WTC11 (cell line): ENCODE measurements at regions not wholly inside any gene's neighbourhood (a gene's known extent, or its start where the extent isn't known, plus 50 kb on each side); places are given as distances from the start of the nearest gene placed in this dataset.

ENCODE experiments used
- ATAC-seq: fragments of 200-7000 bp; cut with Tn5 transposase; 2 replicates; pipeline ENCODE4 v1.10.0; 2021; ENCODE audit warnings: mild to moderate bottlenecking, moderate library complexity
- CTCF ChIA-PET: fragments of 300-600 bp; sonication (Branson Sonifier 250); formaldehyde crosslinking; loops from one replicate; lab custom pipeline; 2021; ENCODE audit warnings: antibody characterized with exemption; lab: Charles Lee
- POLR2A ChIA-PET: fragments of 350-600 bp; sonication (Branson Sonifier 250); formaldehyde crosslinking; loops from one replicate; lab custom pipeline; 2021; ENCODE audit warnings: antibody characterized with exemption; lab: Charles Lee
- DNase-seq: peaks from one replicate; pipeline ENCODE4 v3.0.0; 2021; ENCODE audit warnings: low spot score
- H3K27ac Mint-ChIP-seq: 2 replicates; pipeline ENCODE4 v1.8.0; 2021; ENCODE audit warnings: mixed read lengths
- H3K27me3 Mint-ChIP-seq: 2 replicates; pipeline ENCODE4 v1.8.0; 2021; ENCODE audit warnings: low read depth, mild to moderate bottlenecking, moderate library complexity, mixed read lengths
- H3K36me3 Mint-ChIP-seq: 2 replicates; pipeline ENCODE4 v1.8.0; 2021; ENCODE audit warnings: mixed read lengths
- H3K4me1 Mint-ChIP-seq: 2 replicates; pipeline ENCODE4 v1.8.0; 2022; ENCODE audit warnings: mixed read lengths
- H3K4me3 Mint-ChIP-seq: 2 replicates; pipeline ENCODE4 v1.8.0; 2021; ENCODE audit warnings: mild to moderate bottlenecking, moderate library complexity, mixed read lengths
- H3K9me3 Mint-ChIP-seq: 2 replicates; pipeline ENCODE4 v1.8.0; 2021; ENCODE audit warnings: mixed read lengths
- ATF2 ChIP-seq: sonication (generic); formaldehyde crosslinking; IDR thresholded peaks from 2 replicates; pipeline ENCODE4 v1.8.1; 2022; ENCODE audit warnings: low read depth, missing genetic modification reagents, borderline replicate concordance
- CREB1 ChIP-seq: sonication (generic); formaldehyde crosslinking; IDR thresholded peaks from 2 replicates; pipeline ENCODE4 v1.8.0; 2023; ENCODE audit warnings: mild to moderate bottlenecking, missing genetic modification reagents
- ESRRA ChIP-seq: sonication (generic); formaldehyde crosslinking; IDR thresholded peaks from 2 replicates; pipeline ENCODE4 v1.8.1; 2022; ENCODE audit warnings: mild to moderate bottlenecking, missing genetic modification reagents, borderline replicate concordance
- ETV6 ChIP-seq: sonication (generic); formaldehyde crosslinking; IDR thresholded peaks from 2 replicates; pipeline ENCODE4 v1.8.1; 2022; ENCODE audit warnings: mild to moderate bottlenecking, missing genetic modification reagents
- FOXP4 ChIP-seq: sonication (generic); formaldehyde crosslinking; IDR thresholded peaks from 2 replicates; pipeline ENCODE4 v1.8.0; 2022; ENCODE audit warnings: mild to moderate bottlenecking, missing genetic modification reagents
- GABPB1 ChIP-seq: sonication (generic); formaldehyde crosslinking; IDR thresholded peaks from 2 replicates; pipeline ENCODE4 v1.8.1; 2023; ENCODE audit warnings: mild to moderate bottlenecking, missing genetic modification reagents
- GTF2I ChIP-seq: fragments of 250-450 bp; sonication (Bioruptor Pico); conservative IDR thresholded peaks from 2 replicates; pipeline ENCODE4 v1.4.0; 2021; ENCODE audit warnings: mild to moderate bottlenecking
- NR3C1 ChIP-seq: sonication (generic); formaldehyde crosslinking; conservative IDR thresholded peaks from 2 replicates; pipeline ENCODE4 v1.8.1; 2023; ENCODE audit warnings: low read depth, mild to moderate bottlenecking, missing genetic modification reagents
- OVOL2 ChIP-seq: fragments of 250-450 bp; sonication (Bioruptor Pico); IDR thresholded peaks from 2 replicates; pipeline ENCODE4 v1.9.0; 2021; ENCODE audit warnings: mild to moderate bottlenecking, borderline replicate concordance
- TEAD4 ChIP-seq: sonication (generic); formaldehyde crosslinking; IDR thresholded peaks from 2 replicates; pipeline ENCODE4 v1.8.0; 2022; ENCODE audit warnings: mild to moderate bottlenecking, missing genetic modification reagents
- TP53 ChIP-seq: sonication (generic); formaldehyde crosslinking; IDR thresholded peaks from 2 replicates; pipeline ENCODE4 v1.8.1; 2023; ENCODE audit warnings: mild to moderate bottlenecking, missing genetic modification reagents
- ZMAT4 ChIP-seq: fragments of 250-450 bp; sonication (Bioruptor Pico); IDR thresholded peaks from 2 replicates; pipeline ENCODE4 v1.9.0; 2021; ENCODE audit warnings: mild to moderate bottlenecking
- ZNF219 ChIP-seq: sonication (generic); formaldehyde crosslinking; IDR thresholded peaks from 2 replicates; pipeline ENCODE4 v1.8.0; 2023; ENCODE audit warnings: missing genetic modification reagents, mild to moderate bottlenecking, borderline replicate concordance
- ZNF396 ChIP-seq: fragments of 250-450 bp; sonication (Bioruptor Pico); IDR thresholded peaks from 2 replicates; pipeline ENCODE4 v1.8.0; 2021; ENCODE audit warnings: mild to moderate bottlenecking, moderate library complexity, borderline replicate concordance
- TF ChIP-seq, protein P1 (sequence below): fragments of 200-600 bp; IDR thresholded peaks from 2 replicates; pipeline ENCODE4 v1.8.0; 2022; ENCODE audit warnings: antibody characterized with exemption
- TF ChIP-seq, protein P2 (sequence below): fragments of 250-450 bp; sonication (Bioruptor Pico); IDR thresholded peaks from 2 replicates; pipeline ENCODE4 v1.9.0; 2021; ENCODE audit warnings: mild to moderate bottlenecking
- TF ChIP-seq, protein P3 (sequence below): sonication (generic); formaldehyde crosslinking; IDR thresholded peaks from 2 replicates; pipeline ENCODE4 v1.8.0; 2022; ENCODE audit warnings: missing genetic modification reagents
- TF ChIP-seq, protein P4 (sequence below): sonication (generic); formaldehyde crosslinking; IDR thresholded peaks from 2 replicates; pipeline ENCODE4 v1.8.0; 2022; ENCODE audit warnings: mild to moderate bottlenecking, missing genetic modification reagents

- H3K36me3 Mint-ChIP-seq, result no peaks in the 10 kb centered on the region
- no peaks in the 10 kb centered on the region for H3K9me3 Mint-ChIP-seq
- H3K27ac Mint-ChIP-seq, result no peak overlapping the region
- no peaks in the 10 kb centered on the region for H3K4me1 Mint-ChIP-seq
- H3K27me3 Mint-ChIP-seq, result no peaks in the 10 kb centered on the region
- CTCF ChIA-PET, result no interaction called here
- no peak overlapping the region for H3K4me3 Mint-ChIP-seq
- TF ChIP-seq, protein P1, sequence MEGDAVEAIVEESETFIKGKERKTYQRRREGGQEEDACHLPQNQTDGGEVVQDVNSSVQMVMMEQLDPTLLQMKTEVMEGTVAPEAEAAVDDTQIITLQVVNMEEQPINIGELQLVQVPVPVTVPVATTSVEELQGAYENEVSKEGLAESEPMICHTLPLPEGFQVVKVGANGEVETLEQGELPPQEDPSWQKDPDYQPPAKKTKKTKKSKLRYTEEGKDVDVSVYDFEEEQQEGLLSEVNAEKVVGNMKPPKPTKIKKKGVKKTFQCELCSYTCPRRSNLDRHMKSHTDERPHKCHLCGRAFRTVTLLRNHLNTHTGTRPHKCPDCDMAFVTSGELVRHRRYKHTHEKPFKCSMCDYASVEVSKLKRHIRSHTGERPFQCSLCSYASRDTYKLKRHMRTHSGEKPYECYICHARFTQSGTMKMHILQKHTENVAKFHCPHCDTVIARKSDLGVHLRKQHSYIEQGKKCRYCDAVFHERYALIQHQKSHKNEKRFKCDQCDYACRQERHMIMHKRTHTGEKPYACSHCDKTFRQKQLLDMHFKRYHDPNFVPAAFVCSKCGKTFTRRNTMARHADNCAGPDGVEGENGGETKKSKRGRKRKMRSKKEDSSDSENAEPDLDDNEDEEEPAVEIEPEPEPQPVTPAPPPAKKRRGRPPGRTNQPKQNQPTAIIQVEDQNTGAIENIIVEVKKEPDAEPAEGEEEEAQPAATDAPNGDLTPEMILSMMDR, result no peak
- TF ChIP-seq OVOL2 (CRISPR knock-in tag) (no peak), ZNF396 (CRISPR knock-in tag) (no peak), CREB1 (CRISPR knock-in tag) (no peak), ZNF219 (CRISPR knock-in tag) (no peak)
- TF ChIP-seq, protein P2, sequence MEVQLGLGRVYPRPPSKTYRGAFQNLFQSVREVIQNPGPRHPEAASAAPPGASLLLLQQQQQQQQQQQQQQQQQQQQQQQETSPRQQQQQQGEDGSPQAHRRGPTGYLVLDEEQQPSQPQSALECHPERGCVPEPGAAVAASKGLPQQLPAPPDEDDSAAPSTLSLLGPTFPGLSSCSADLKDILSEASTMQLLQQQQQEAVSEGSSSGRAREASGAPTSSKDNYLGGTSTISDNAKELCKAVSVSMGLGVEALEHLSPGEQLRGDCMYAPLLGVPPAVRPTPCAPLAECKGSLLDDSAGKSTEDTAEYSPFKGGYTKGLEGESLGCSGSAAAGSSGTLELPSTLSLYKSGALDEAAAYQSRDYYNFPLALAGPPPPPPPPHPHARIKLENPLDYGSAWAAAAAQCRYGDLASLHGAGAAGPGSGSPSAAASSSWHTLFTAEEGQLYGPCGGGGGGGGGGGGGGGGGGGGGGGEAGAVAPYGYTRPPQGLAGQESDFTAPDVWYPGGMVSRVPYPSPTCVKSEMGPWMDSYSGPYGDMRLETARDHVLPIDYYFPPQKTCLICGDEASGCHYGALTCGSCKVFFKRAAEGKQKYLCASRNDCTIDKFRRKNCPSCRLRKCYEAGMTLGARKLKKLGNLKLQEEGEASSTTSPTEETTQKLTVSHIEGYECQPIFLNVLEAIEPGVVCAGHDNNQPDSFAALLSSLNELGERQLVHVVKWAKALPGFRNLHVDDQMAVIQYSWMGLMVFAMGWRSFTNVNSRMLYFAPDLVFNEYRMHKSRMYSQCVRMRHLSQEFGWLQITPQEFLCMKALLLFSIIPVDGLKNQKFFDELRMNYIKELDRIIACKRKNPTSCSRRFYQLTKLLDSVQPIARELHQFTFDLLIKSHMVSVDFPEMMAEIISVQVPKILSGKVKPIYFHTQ (CRISPR knock-in tag), result no peak
- TF ChIP-seq, protein P3, sequence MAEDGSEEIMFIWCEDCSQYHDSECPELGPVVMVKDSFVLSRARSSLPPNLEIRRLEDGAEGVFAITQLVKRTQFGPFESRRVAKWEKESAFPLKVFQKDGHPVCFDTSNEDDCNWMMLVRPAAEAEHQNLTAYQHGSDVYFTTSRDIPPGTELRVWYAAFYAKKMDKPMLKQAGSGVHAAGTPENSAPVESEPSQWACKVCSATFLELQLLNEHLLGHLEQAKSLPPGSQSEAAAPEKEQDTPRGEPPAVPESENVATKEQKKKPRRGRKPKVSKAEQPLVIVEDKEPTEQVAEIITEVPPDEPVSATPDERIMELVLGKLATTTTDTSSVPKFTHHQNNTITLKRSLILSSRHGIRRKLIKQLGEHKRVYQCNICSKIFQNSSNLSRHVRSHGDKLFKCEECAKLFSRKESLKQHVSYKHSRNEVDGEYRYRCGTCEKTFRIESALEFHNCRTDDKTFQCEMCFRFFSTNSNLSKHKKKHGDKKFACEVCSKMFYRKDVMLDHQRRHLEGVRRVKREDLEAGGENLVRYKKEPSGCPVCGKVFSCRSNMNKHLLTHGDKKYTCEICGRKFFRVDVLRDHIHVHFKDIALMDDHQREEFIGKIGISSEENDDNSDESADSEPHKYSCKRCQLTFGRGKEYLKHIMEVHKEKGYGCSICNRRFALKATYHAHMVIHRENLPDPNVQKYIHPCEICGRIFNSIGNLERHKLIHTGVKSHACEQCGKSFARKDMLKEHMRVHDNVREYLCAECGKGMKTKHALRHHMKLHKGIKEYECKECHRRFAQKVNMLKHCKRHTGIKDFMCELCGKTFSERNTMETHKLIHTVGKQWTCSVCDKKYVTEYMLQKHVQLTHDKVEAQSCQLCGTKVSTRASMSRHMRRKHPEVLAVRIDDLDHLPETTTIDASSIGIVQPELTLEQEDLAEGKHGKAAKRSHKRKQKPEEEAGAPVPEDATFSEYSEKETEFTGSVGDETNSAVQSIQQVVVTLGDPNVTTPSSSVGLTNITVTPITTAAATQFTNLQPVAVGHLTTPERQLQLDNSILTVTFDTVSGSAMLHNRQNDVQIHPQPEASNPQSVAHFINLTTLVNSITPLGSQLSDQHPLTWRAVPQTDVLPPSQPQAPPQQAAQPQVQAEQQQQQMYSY (CRISPR knock-in tag), result no peak
- no peak for DNase-seq
- ATAC-seq, result no peak
- POLR2A ChIA-PET, result no interaction called here
Observed at GRCh38 chr2:18430996-18431748, 129.3 kb downstream of the RDH14 start.

- Mint-ChIP-seq H3K27me3 (no peaks in the 10 kb centered on the region), H3K9me3 (no peaks in the 10 kb centered on the region), H3K27ac (no peak overlapping the region), H3K4me3 (no peak overlapping the region), H3K4me1 (no peaks in the 10 kb centered on the region)
- no peak for DNase-seq
- TF ChIP-seq TEAD4 (CRISPR knock-in tag), result no peak
- no peak for TF ChIP-seq ATF2 (CRISPR knock-in tag)
- no peak for TF ChIP-seq ETV6 (CRISPR knock-in tag)
- TF ChIP-seq, all 79 proteins: peak for 0
- ChIA-PET CTCF (interaction anchor here (1.5 kb wide), 1 partner anchor 92 kb away, joined by 3 read pairs; no protein-coding TSS in a partner anchor), POLR2A (no interaction called here)
- no peak for ATAC-seq
- no peaks in the 10 kb centered on the region for H3K36me3 Mint-ChIP-seq
Observed at GRCh38 chr2:18428516-18428915, 131.9 kb downstream of the RDH14 start.

- ChIA-PET POLR2A (no interaction called here), CTCF (no interaction called here)
- Mint-ChIP-seq H3K9me3 (0 out of 2 replicates have a peak, but pooled peaks cover 3% of the 10 kb centered on the region), H3K4me1 (no peaks in the 10 kb centered on the region), H3K4me3 (no peak overlapping the region), H3K27me3 (no peaks in the 10 kb centered on the region), H3K27ac (no peak overlapping the region), H3K36me3 (no peaks in the 10 kb centered on the region)
- no peak for ATAC-seq
- no peak for DNase-seq
- TF ChIP-seq GABPB1 (CRISPR knock-in tag) (no peak), NR3C1 (CRISPR knock-in tag) (no peak), GTF2I (CRISPR knock-in tag) (no peak), TP53 (CRISPR knock-in tag) (no peak), FOXP4 (CRISPR knock-in tag) (no peak), ZMAT4 (CRISPR knock-in tag) (no peak), ESRRA (CRISPR knock-in tag) (no peak)
- TF ChIP-seq, protein P4, sequence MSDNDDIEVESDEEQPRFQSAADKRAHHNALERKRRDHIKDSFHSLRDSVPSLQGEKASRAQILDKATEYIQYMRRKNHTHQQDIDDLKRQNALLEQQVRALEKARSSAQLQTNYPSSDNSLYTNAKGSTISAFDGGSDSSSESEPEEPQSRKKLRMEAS, result no peak
Observed at GRCh38 chr2:18427762-18428161, 132.7 kb downstream of the RDH14 start.
